Hepatocyte (in vitro differentiated cells): ENCODE measurements at regions not wholly inside any gene's neighbourhood (a gene's known extent, or its start where the extent isn't known, plus 50 kb on each side); places are given as distances from the start of the nearest gene placed in this dataset.

Source experiments
- CTCF ChIP-seq: fragments of 200-600 bp; sonication (generic); IDR thresholded peaks from 2 replicates; pipeline ENCODE4 v1.5.1; 2016; ENCODE audit warnings: antibody characterized with exemption, mild to moderate bottlenecking; ENCODE audit not compliant: poor library complexity
- EZH2 ChIP-seq: fragments of 200-600 bp; sonication (generic); IDR thresholded peaks from 2 replicates; pipeline ENCODE4 v1.6.1; 2016; ENCODE audit warnings: antibody characterized with exemption, mild to moderate bottlenecking, borderline replicate concordance

GRCh38 chr3:5729852-5730251, 542.3 kb downstream of the EDEM1 start:
- TF ChIP-seq EZH2, result no peak
- TF ChIP-seq CTCF, result no peak
